Pancreas (tissue), 10 donors: ENCODE measurements at regions not wholly inside any gene's neighbourhood (a gene's known extent, or its start where the extent isn't known, plus 50 kb on each side); places are given as distances from the start of the nearest gene placed in this dataset.
"Not testable (repeated sequence)": the region's sequence is repeated elsewhere in the genome, so short reads cannot be mapped to it uniquely, and the experiment has no call there.

Experiments used
- ATAC-seq, 4 donors: fragments of 200-7000 bp; cut with Tn5 transposase; one replicate each; pipeline versions ENCODE4 v1.8.0 to v1.9.1; 2020; ENCODE audit warnings: mild to moderate bottlenecking in 4 of 4, moderate library complexity in 4 of 4
- DNase-seq, 6 donors: peaks; one replicate each; pipeline ENCODE4 v3.0.0-alpha.2; 2020
- FAIRE-seq: peaks from 2 replicates; lab custom pipeline; 2012; peaks lifted over from hg19 to GRCh38; lab: Jason Lieb, UNC
- H3K27ac ChIP-seq, 4 donors: fragments of 200-600 bp; sonication (generic); 1 replicate in 3 of 4; 2 replicates in 1 of 4; pipeline versions ENCODE4 v1.5.0 to v1.8.0; 2020
- H3K27me3 ChIP-seq, 4 donors: fragments of 200-600 bp; one replicate each; pipeline ENCODE4 v1.8.0; 2021
- H3K36me3 ChIP-seq, 3 donors: fragments of 200-600 bp; sonication (generic) in 1 of 3; one replicate each; pipeline versions ENCODE4 v1.5.0 to v1.8.0; 2020 to 2021
- H3K4me1 ChIP-seq, 3 donors: fragments of 200-600 bp; one replicate each; pipeline ENCODE4 v1.8.0; 2021
- H3K4me3 ChIP-seq, 4 donors: fragments of 200-600 bp; sonication (generic) in 2 of 4; one replicate each; pipeline versions ENCODE4 v1.5.0 to v1.8.0; 2020 to 2021
- H3K9me3 ChIP-seq, 4 donors: fragments of 200-600 bp; one replicate each; pipeline ENCODE4 v1.8.0; 2021
- CTCF ChIP-seq, 4 donors: fragments of 200-600 bp; sonication (generic) in 3 of 4; IDR thresholded peaks; one replicate each; pipeline versions ENCODE4 v1.5.0 to v1.8.0; 2021; ENCODE audit warnings: antibody characterized with exemption in 4 of 4
- WGBS, 2 donors: extraction: QIAGEN DNeasy Blood & Tissue Kit; methylation state at CpG; one replicate each; pipeline ENCODE4 v1.1.7; 2013; 5-methylcytosine and 5-hydroxymethylcytosine counted together
- intact Hi-C, 3 donors: fragments of 100-400 bp; cut with DNase I; formaldehyde crosslinking; loops; one replicate each; pipeline versions ENCODE4 v1.11.1 to v1.14.2; 2022
- donor health status: healthy with polysubstance abuse.
- donor health status: DM: no; HTN: no; CAD: no; lungs with moderate emphysema.
- donor health status: DM: no; HTN: no; CAD: no.
- donor health status: control.
- donor health status: control.
- donor health status: Bipolar disorder and iron deficiency.
- donor health status: DM: yes; HTN: yes; CAD: no.
- donor health status: DM: no; HTN: no; CAD: no.
- donor health status: DM: no; HTN: no; CAD: no.
- donor health status: DM: yes; HTN: yes; CAD: no.

GRCh38 chr1:94658221-94658620 is 116.7 kb upstream of the F3 start:
- intact Hi-C loops = no loop called here
- FAIRE-seq = no peak
- no peaks in the 10 kb centered on the region for H3K9me3 ChIP-seq
- DNase-seq = peak in 2 of 6 donors; percentile 42 to 50
- H3K36me3 ChIP-seq = no peaks in the 10 kb centered on the region
- H3K27ac ChIP-seq = peak overlapping the region in 3 of 4 donors; percentile 49 to 56 (median 56)
- 23 to 26% methylated on average over 3 of the region's 3 CpGs for WGBS, 2 donors
- peak; percentile 65 to 88 (median 78) for ATAC-seq
- no peak overlapping the region for H3K4me3 ChIP-seq
- H3K4me1 ChIP-seq = peaks cover 33 to 51% (median 49%) of the 10 kb centered on the region in 3 donors
- no peak for TF ChIP-seq CTCF (IDR thresholded peaks at IDR 0.05)
- no peaks in the 10 kb centered on the region for H3K27me3 ChIP-seq

- ATAC-seq (peak; percentile 34 to 46 (median 36)), DNase-seq (peak in 3 of 6 donors; percentile 38 to 58 (median 41))
- H3K27ac ChIP-seq = peak overlapping the region in 3 of 4 donors; percentile 49 to 56 (median 56)
- intact Hi-C loops, H3K9me3 ChIP-seq, FAIRE-seq, H3K4me3 ChIP-seq, H3K27me3 ChIP-seq, H3K36me3 ChIP-seq: not testable (repeated sequence)
- H3K4me1 ChIP-seq = peaks cover 33 to 51% (median 49%) of the 10 kb centered on the region in 3 donors
- WGBS, 2 donors = 25 to 40% methylated on average over 4 of the region's 4 CpGs
These were observed 116.2 kb upstream of the F3 start for GRCh38 chr1:94657776-94658175.

GRCh38 chr1:94656967-94657366 is 115.4 kb upstream of the F3 start:
- ATAC-seq (no peak), FAIRE-seq (no peak), DNase-seq (no peak)
- Histone ChIP-seq H3K27me3 (no peaks in the 10 kb centered on the region), H3K36me3 (no peaks in the 10 kb centered on the region), H3K27ac (no peak overlapping the region), H3K4me3 (no peak overlapping the region), H3K4me1 (peaks cover 31 to 45% (median 42%) of the 10 kb centered on the region in 3 donors), H3K9me3 (no peaks in the 10 kb centered on the region)
- no peak for TF ChIP-seq CTCF (IDR thresholded peaks at IDR 0.05)
- intact Hi-C loops = no loop called here
- WGBS, 2 donors = 97 to 100% methylated on average over 2 of the region's 2 CpGs

- H3K27ac ChIP-seq = peak overlapping the region in 2 of 4 donors; percentile 56 to 64
These were observed 113.4 kb upstream of the F3 start for GRCh38 chr1:94654919-94655318.

DNA sequence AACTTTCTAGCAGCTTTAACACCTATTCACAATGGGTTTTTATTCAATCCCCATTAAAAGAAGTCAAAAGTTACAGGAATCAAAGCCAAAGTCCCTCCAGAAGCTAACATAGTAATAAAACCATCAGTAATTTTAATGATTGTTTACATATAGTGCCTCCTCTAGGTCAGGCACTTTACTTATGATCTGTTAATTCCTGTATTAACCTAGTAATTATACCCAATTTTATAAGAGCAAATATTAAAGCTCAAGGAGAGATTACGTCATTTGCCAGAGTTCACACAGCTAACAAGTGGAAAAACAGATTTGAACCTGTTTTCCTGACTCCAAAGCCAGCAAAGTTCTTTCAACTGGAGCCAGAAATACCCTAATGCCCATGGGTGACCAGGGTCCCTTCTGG is 112.9 kb upstream of the F3 start:
- no peak for FAIRE-seq
- TF ChIP-seq CTCF (IDR thresholded peaks at IDR 0.05) = no peak
- 19 to 20% methylated on average over 1 of the region's 1 CpG for WGBS, 2 donors
- ATAC-seq = peak; percentile 39 to 66 (median 48)
- intact Hi-C loops = no loop called here
- Histone ChIP-seq H3K9me3 (no peaks in the 10 kb centered on the region), H3K4me3 (no peak overlapping the region), H3K27ac (peak overlapping the region in 2 of 4 donors; percentile 56 to 64), H3K4me1 (peaks cover 23 to 30% (median 28%) of the 10 kb centered on the region in 3 donors), H3K36me3 (no peaks in the 10 kb centered on the region), H3K27me3 (no peaks in the 10 kb centered on the region)
- DNase-seq = no peak

More at GRCh38 chr1:94654919-94655318, 113.4 kb upstream of the F3 start:
- ATAC-seq (no peak), DNase-seq (no peak), FAIRE-seq (no peak)
- Histone ChIP-seq H3K27me3 (no peaks in the 10 kb centered on the region), H3K9me3 (no peaks in the 10 kb centered on the region), H3K4me3 (no peak overlapping the region), H3K4me1 (peaks cover 23 to 28% (median 28%) of the 10 kb centered on the region in 3 donors), H3K36me3 (no peaks in the 10 kb centered on the region)
- intact Hi-C loops = no loop called here
- WGBS, 2 donors = 93 to 96% methylated on average over 4 of the region's 4 CpGs
- TF ChIP-seq CTCF (IDR thresholded peaks at IDR 0.05) = no peak
